Naive thymus-derived CD4-positive, alpha-beta T cell (primary cell): ENCODE measurements at regions not wholly inside any gene's neighbourhood (a gene's known extent, or its start where the extent isn't known, plus 50 kb on each side); places are given as distances from the start of the nearest gene placed in this dataset.

Source experiments
- ATAC-seq: fragments of 150-1000 bp; cut with Tn5 transposase; 2 replicates; pipeline ENCODE4 v1.10.0; 2021; ENCODE audit warnings: mild to moderate bottlenecking, moderate library complexity
- CTCF ChIA-PET: fragments of 350-600 bp; sonication (Branson Sonifier 250); formaldehyde crosslinking; loops from one replicate; lab custom pipeline; 2021; ENCODE audit warnings: antibody characterized with exemption; lab: Charles Lee
- POLR2A ChIA-PET: fragments of 350-600 bp; sonication (Branson Sonifier 250); formaldehyde crosslinking; loops from one replicate; lab custom pipeline; 2021; ENCODE audit warnings: antibody characterized with exemption, inconsistent platforms; lab: Charles Lee
- DNase-seq, 9 donors: peaks; one replicate each; pipeline versions ENCODE4 v3.0.0 to v3.0.0-alpha.2; 2020 to 2022; ENCODE audit warnings: mixed read lengths in 1 of 9
- H3K27ac ChIP-seq: one replicate; pipeline ENCODE4 v1.7.0; 2013; ENCODE audit warnings: mild to moderate bottlenecking, low read depth, low read length, moderate library complexity
- H3K27me3 ChIP-seq, 2 donors: one replicate each; pipeline ENCODE4 v1.7.0; 2013; ENCODE audit warnings: low read length in 2 of 2, mild to moderate bottlenecking in 2 of 2, moderate library complexity in 2 of 2; ENCODE audit not compliant: control insufficient read depth in 2 of 2, insufficient read depth in 2 of 2
- H3K36me3 ChIP-seq, 3 experiments: 1 replicate in 2 of 3; 2 replicates in 1 of 3; pipeline ENCODE4 v1.7.0; 2013; ENCODE audit warnings: low read length in 3 of 3, mild to moderate bottlenecking in 3 of 3, moderate library complexity in 1 of 3; ENCODE audit not compliant: insufficient read depth in 3 of 3, control insufficient read depth in 2 of 3
- H3K4me1 ChIP-seq, 2 donors: one replicate each; pipeline ENCODE4 v1.7.0; 2013; ENCODE audit warnings: low read length in 2 of 2, mild to moderate bottlenecking in 2 of 2, moderate library complexity in 1 of 2; ENCODE audit not compliant: control insufficient read depth in 2 of 2, insufficient read depth in 2 of 2
- H3K4me3 ChIP-seq: 2 replicates; pipeline ENCODE4 v1.7.0; 2013; ENCODE audit warnings: mild to moderate bottlenecking, low read length
- H3K9me3 ChIP-seq, 3 experiments: 1 replicate in 2 of 3; 2 replicates in 1 of 3; pipeline ENCODE4 v1.7.0; 2013; ENCODE audit warnings: low read length in 3 of 3; ENCODE audit not compliant: control insufficient read depth in 2 of 3
- H3K27ac Mint-ChIP-seq, 9 donors: one replicate each; pipeline ENCODE4 v1.8.0; 2020 to 2022; ENCODE audit warnings: mixed read lengths in 9 of 9, mild to moderate bottlenecking in 8 of 9, moderate library complexity in 5 of 9, inconsistent platforms in 2 of 9
- H3K27me3 Mint-ChIP-seq, 5 donors: one replicate each; pipeline ENCODE4 v1.8.0; 2021 to 2022; ENCODE audit warnings: mixed read lengths in 5 of 5, mild to moderate bottlenecking in 1 of 5
- H3K36me3 Mint-ChIP-seq, 5 donors: one replicate each; pipeline ENCODE4 v1.8.0; 2020 to 2022; ENCODE audit warnings: mixed read lengths in 5 of 5, mild to moderate bottlenecking in 3 of 5, inconsistent platforms in 1 of 5
- H3K4me1 Mint-ChIP-seq, 7 donors: one replicate each; pipeline ENCODE4 v1.8.0; 2020 to 2022; ENCODE audit warnings: mixed read lengths in 7 of 7, mild to moderate bottlenecking in 3 of 7, inconsistent platforms in 1 of 7
- H3K4me3 Mint-ChIP-seq, 10 donors: one replicate each; pipeline ENCODE4 v1.8.0; 2020 to 2022; ENCODE audit warnings: mild to moderate bottlenecking in 10 of 10, mixed read lengths in 10 of 10, moderate library complexity in 6 of 10, inconsistent platforms in 2 of 10
- H3K9me3 Mint-ChIP-seq, 11 donors: one replicate each; pipeline ENCODE4 v1.8.0; 2020 to 2022; ENCODE audit warnings: mixed read lengths in 11 of 11, mild to moderate bottlenecking in 4 of 11, inconsistent platforms in 1 of 11, moderate library complexity in 1 of 11
- intact Hi-C, 2 donors: fragments of 100-400 bp; cut with micrococcal nuclease; formaldehyde crosslinking; loops; one replicate each; pipeline ENCODE4 v1.15.1; 2023

- Histone ChIP-seq H3K9me3 (no peaks in the 10 kb centered on the region), H3K27me3 (no peaks in the 10 kb centered on the region), H3K27ac (no peak overlapping the region), H3K4me3 (no peak overlapping the region), H3K36me3 (no peaks in the 10 kb centered on the region), H3K4me1 (no peaks in the 10 kb centered on the region)
- DNase-seq (no peak), ATAC-seq (no peak)
- Mint-ChIP-seq H3K4me1 (peaks cover 0 to 4% (median 0%) of the 10 kb centered on the region in 7 donors), H3K27ac (no peak overlapping the region), H3K4me3 (no peak overlapping the region), H3K27me3 (peaks cover 0 to 6% (median 0%) of the 10 kb centered on the region in 5 donors), H3K36me3 (peaks cover 0 to 12% (median 5%) of the 10 kb centered on the region in 5 donors), H3K9me3 (peaks cover 0 to 5% (median 0%) of the 10 kb centered on the region in 11 donors)
- CTCF ChIA-PET: no interaction called here
- POLR2A ChIA-PET: no interaction called here
- intact Hi-C loops: no loop called here
Observed at GRCh38 chr1:183730107-183730724, 74.7 kb upstream of the RGL1 start.

GRCh38 chr1:183726825-183727224 is 73.7 kb upstream of the APOBEC4 start:
- H3K4me3 Mint-ChIP-seq: no peak overlapping the region

GRCh38 chr1:183724350-183725042 is 71.4 kb upstream of the APOBEC4 start:
- no peaks in the 10 kb centered on the region for H3K4me1 Mint-ChIP-seq
- no peak overlapping the region for H3K27ac ChIP-seq
- DNase-seq (no peak), ATAC-seq (no peak)
- no peaks in the 10 kb centered on the region for H3K36me3 ChIP-seq
- H3K27me3 ChIP-seq: no peaks in the 10 kb centered on the region
- no peaks in the 10 kb centered on the region for H3K27me3 Mint-ChIP-seq
- peaks cover 0 to 5% (median 0%) of the 10 kb centered on the region in 11 donors for H3K9me3 Mint-ChIP-seq
- H3K27ac Mint-ChIP-seq: no peak overlapping the region
- H3K4me1 ChIP-seq: no peaks in the 10 kb centered on the region
- H3K9me3 ChIP-seq: no peaks in the 10 kb centered on the region
- H3K36me3 Mint-ChIP-seq: peaks cover 0 to 10% (median 5%) of the 10 kb centered on the region in 5 donors
- no peak overlapping the region for H3K4me3 Mint-ChIP-seq
- ChIA-PET POLR2A (no interaction called here), CTCF (no interaction called here)
- no peak overlapping the region for H3K4me3 ChIP-seq
- intact Hi-C loops: no loop called here

More at GRCh38 chr1:183726825-183727224, 73.7 kb upstream of the APOBEC4 start:
- Histone ChIP-seq H3K4me3 (no peak overlapping the region), H3K36me3 (no peaks in the 10 kb centered on the region), H3K27ac (no peak overlapping the region), H3K4me1 (no peaks in the 10 kb centered on the region), H3K9me3 (no peaks in the 10 kb centered on the region), H3K27me3 (no peaks in the 10 kb centered on the region)
- intact Hi-C loops: no loop called here
- peaks cover 0 to 10% (median 5%) of the 10 kb centered on the region in 5 donors for H3K36me3 Mint-ChIP-seq
- peaks cover 0 to 5% (median 0%) of the 10 kb centered on the region in 11 donors for H3K9me3 Mint-ChIP-seq
- CTCF ChIA-PET: no interaction called here
- H3K27me3 Mint-ChIP-seq: peaks cover 0 to 2% (median 0%) of the 10 kb centered on the region in 5 donors
- H3K4me1 Mint-ChIP-seq: peaks cover 0 to 4% (median 0%) of the 10 kb centered on the region in 7 donors
- DNase-seq (no peak), ATAC-seq (no peak)
- POLR2A ChIA-PET: no interaction called here
- no peak overlapping the region for H3K27ac Mint-ChIP-seq

GRCh38 chr1:183723571-183723970 is 70.5 kb upstream of the APOBEC4 start:
- no peak for ATAC-seq
- Mint-ChIP-seq H3K9me3 (peaks cover 0 to 5% (median 0%) of the 10 kb centered on the region in 11 donors), H3K27ac (no peak overlapping the region), H3K4me3 (no peak overlapping the region), H3K36me3 (peaks cover 0 to 10% (median 5%) of the 10 kb centered on the region in 5 donors), H3K4me1 (no peaks in the 10 kb centered on the region), H3K27me3 (no peaks in the 10 kb centered on the region)
- no peaks in the 10 kb centered on the region for H3K9me3 ChIP-seq
- DNase-seq: no peak
- CTCF ChIA-PET: no interaction called here
- no peaks in the 10 kb centered on the region for H3K36me3 ChIP-seq
- no peak overlapping the region for H3K27ac ChIP-seq
- POLR2A ChIA-PET: no interaction called here
- H3K27me3 ChIP-seq: no peaks in the 10 kb centered on the region
- H3K4me3 ChIP-seq: no peak overlapping the region
- H3K4me1 ChIP-seq: no peaks in the 10 kb centered on the region
- intact Hi-C loops: no loop called here

GRCh38 chr1:183721041-183721440 is 67.9 kb upstream of the APOBEC4 start:
- no peak overlapping the region for H3K4me3 ChIP-seq

GRCh38 chr1:183720028-183720427 is 66.9 kb upstream of the APOBEC4 start:
- CTCF ChIA-PET: no interaction called here

More at GRCh38 chr1:183721041-183721440, 67.9 kb upstream of the APOBEC4 start:
- H3K27ac Mint-ChIP-seq: no peak overlapping the region
- no peaks in the 10 kb centered on the region for H3K27me3 Mint-ChIP-seq
- CTCF ChIA-PET: no interaction called here
- ATAC-seq (no peak), DNase-seq (no peak)
- H3K4me1 ChIP-seq: no peaks in the 10 kb centered on the region
- POLR2A ChIA-PET: no interaction called here
- peaks cover 0 to 3% (median 0%) of the 10 kb centered on the region in 11 donors for H3K9me3 Mint-ChIP-seq
- H3K4me3 Mint-ChIP-seq: no peak overlapping the region
- H3K36me3 Mint-ChIP-seq: peaks cover 0 to 10% (median 0%) of the 10 kb centered on the region in 5 donors
- H3K27ac ChIP-seq: no peak overlapping the region
- H3K27me3 ChIP-seq: no peaks in the 10 kb centered on the region
- intact Hi-C loops: no loop called here
- H3K9me3 ChIP-seq: no peaks in the 10 kb centered on the region
- no peaks in the 10 kb centered on the region for H3K4me1 Mint-ChIP-seq
- H3K36me3 ChIP-seq: no peaks in the 10 kb centered on the region

More at GRCh38 chr1:183720028-183720427, 66.9 kb upstream of the APOBEC4 start:
- Histone ChIP-seq H3K27me3 (no peaks in the 10 kb centered on the region), H3K36me3 (no peaks in the 10 kb centered on the region), H3K4me3 (no peak overlapping the region), H3K9me3 (no peaks in the 10 kb centered on the region), H3K27ac (no peak overlapping the region), H3K4me1 (no peaks in the 10 kb centered on the region)
- ATAC-seq (no peak), DNase-seq (no peak)
- POLR2A ChIA-PET: no interaction called here
- Mint-ChIP-seq H3K27me3 (no peaks in the 10 kb centered on the region), H3K9me3 (no peaks in the 10 kb centered on the region), H3K4me3 (no peak overlapping the region), H3K4me1 (no peaks in the 10 kb centered on the region), H3K36me3 (peaks cover 0 to 10% (median 2%) of the 10 kb centered on the region in 5 donors), H3K27ac (no peak overlapping the region)
- intact Hi-C loops: no loop called here
